HepG2 (cell line): ENCODE measurements at regions not wholly inside any gene's neighbourhood (a gene's known extent, or its start where the extent isn't known, plus 50 kb on each side); places are given as distances from the start of the nearest gene placed in this dataset.

ENCODE experiments used
- ATAC-seq: fragments of 200-7000 bp; cut with Tn5 transposase; 3 replicates; pipeline ENCODE4 v1.9.1; 2020; ENCODE audit warnings: mild to moderate bottlenecking, moderate library complexity
- BruUV-seq: library from RNA; stranded (reverse); fragments of 400-500 nt; replicated peaks from 2 replicates; lab custom pipeline; 2021; lab: Mats Ljungman, UMichigan
- CTCF ChIA-PET: fragments of 300-600 bp; formaldehyde crosslinking; extraction: SDS; loops from one replicate; lab custom pipeline; 2021; ENCODE audit warnings: low total read pairs, inconsistent platforms, low intra/inter-chr PET ratio; lab: Yijun Ruan, JAX
- POLR2A ChIA-PET: fragments of 350-600 bp; sonication (Branson Sonifier 250); formaldehyde crosslinking; loops from one replicate; lab custom pipeline; 2020; ENCODE audit warnings: antibody characterized with exemption, inconsistent platforms; lab: Yijun Ruan, JAX
- DNase-seq: peaks from one replicate; pipeline ENCODE4 v3.0.0-alpha.2; 2015; ENCODE audit warnings: low spot score
- FAIRE-seq: peaks from 3 replicates; lab custom pipeline; 2011; peaks lifted over from hg19 to GRCh38; lab: Jason Lieb, UNC
- H2AFZ ChIP-seq: one replicate; pipeline ENCODE4 v1.6.1; 2011; ENCODE audit warnings: low read length, inconsistent platforms
- H3K27ac ChIP-seq: fragments of 300-600 bp; 3 replicates; pipeline ENCODE4 v1.8.0; 2011; ENCODE audit warnings: mixed run types, mild to moderate bottlenecking, mixed read lengths, low read length, inconsistent platforms; ENCODE audit not compliant: insufficient read depth; ENCODE audit errors: extremely low read length
- H3K27me3 ChIP-seq, 2 experiments: fragments of 200-600 bp in 1 of 2; 2 replicates in 1 of 2; 3 replicates in 1 of 2; pipeline versions ENCODE4 v1.6.0 to v1.8.0; 2011; ENCODE audit warnings: low read length in 2 of 2, mild to moderate bottlenecking in 2 of 2, moderate library complexity in 2 of 2, inconsistent platforms in 1 of 2; ENCODE audit not compliant: insufficient read depth in 2 of 2, control insufficient read depth in 1 of 2
- H3K36me3 ChIP-seq, 2 experiments: fragments of 200-600 bp in 1 of 2; replicated peaks in 1 of 2; 2 replicates in 1 of 2; 3 replicates in 1 of 2; pipeline versions ENCODE4 v1.5.1 to v1.8.0; 2011; ENCODE audit warnings: low read length in 2 of 2, inconsistent platforms in 1 of 2; ENCODE audit not compliant: insufficient read depth in 2 of 2, control insufficient read depth in 1 of 2
- H3K4me1 ChIP-seq: 2 replicates; pipeline ENCODE4 v1.5.1; 2012; ENCODE audit warnings: low read length, inconsistent platforms; ENCODE audit not compliant: insufficient read depth
- H3K4me2 ChIP-seq: 2 replicates; pipeline ENCODE4 v1.6.0; 2011; ENCODE audit warnings: low read depth, low read length, inconsistent platforms
- H3K4me3 ChIP-seq, 3 experiments: fragments of 200-600 bp in 1 of 3; sonication (generic), shearing (Covaris generic) in 1 of 3; replicated peaks in 1 of 3; 2 replicates each; pipeline ENCODE4 v1.5.1; 2011 to 2016; ENCODE audit warnings: low read length in 3 of 3, inconsistent platforms in 2 of 3, low read depth in 2 of 3, mild to moderate bottlenecking in 2 of 3, control low read depth in 1 of 3, mixed read lengths in 1 of 3; ENCODE audit not compliant: insufficient read depth in 1 of 3
- H3K79me2 ChIP-seq: one replicate; pipeline ENCODE4 v1.6.1; 2011; ENCODE audit warnings: low read length, inconsistent platforms; ENCODE audit not compliant: insufficient read depth
- H3K9ac ChIP-seq: 2 replicates; pipeline ENCODE4 v1.6.0; 2011; ENCODE audit warnings: mild to moderate bottlenecking, low read depth, low read length, inconsistent platforms; ENCODE audit not compliant: insufficient read depth
- H3K9me3 ChIP-seq: 2 replicates; pipeline ENCODE4 v1.5.1; 2012; ENCODE audit warnings: mild to moderate bottlenecking, low read length
- H4K20me1 ChIP-seq: 2 replicates; pipeline ENCODE4 v1.6.0; 2011; ENCODE audit warnings: inconsistent platforms, mild to moderate bottlenecking, low read length, moderate library complexity; ENCODE audit not compliant: insufficient read depth
- HBP1 ChIP-seq: IDR thresholded peaks from 2 replicates; pipeline ENCODE4 v1.6.1; 2016; ENCODE audit warnings: low read depth, control low read depth
- HIVEP1 ChIP-seq: sonication (generic); formaldehyde crosslinking; IDR thresholded peaks from 2 replicates; pipeline ENCODE4 v1.4.0; 2020; ENCODE audit warnings: mild to moderate bottlenecking, missing genetic modification reagents
- LRRFIP1 ChIP-seq: sonication (generic); formaldehyde crosslinking; conservative IDR thresholded peaks from 2 replicates; pipeline ENCODE4 v1.4.0; 2020; ENCODE audit warnings: missing genetic modification reagents
- NCOA2 ChIP-seq: sonication (generic); formaldehyde crosslinking; IDR thresholded peaks from 2 replicates; pipeline ENCODE4 v1.8.0; 2022; ENCODE audit warnings: inconsistent platforms
- ZNF20 ChIP-seq: sonication (generic); formaldehyde crosslinking; IDR thresholded peaks from 2 replicates; pipeline ENCODE4 v1.4.0; 2020; ENCODE audit warnings: mild to moderate bottlenecking, moderate library complexity, missing genetic modification reagents
- ZNF367 ChIP-seq: sonication (generic); formaldehyde crosslinking; IDR thresholded peaks from 2 replicates; pipeline ENCODE4 v1.4.0; 2020; ENCODE audit warnings: missing genetic modification reagents, borderline replicate concordance
- ZNF430 ChIP-seq: sonication (generic); formaldehyde crosslinking; IDR thresholded peaks from 2 replicates; pipeline ENCODE4 v1.9.0; 2021; ENCODE audit warnings: mild to moderate bottlenecking, missing genetic modification reagents
- ZNF768 ChIP-seq: sonication (generic); formaldehyde crosslinking; IDR thresholded peaks from 2 replicates; pipeline ENCODE4 v1.4.0; 2020; ENCODE audit warnings: missing genetic modification reagents
- ZNF790 ChIP-seq: sonication (generic); formaldehyde crosslinking; IDR thresholded peaks from 2 replicates; pipeline ENCODE4 v1.8.0; 2022; ENCODE audit warnings: missing genetic modification reagents, mild to moderate bottlenecking, borderline replicate concordance
- WGBS: methylation state at CpG from one replicate; pipeline ENCODE4 v1.1.6; 2017; ENCODE audit warnings: low lambda C conversion rate; 5-methylcytosine and 5-hydroxymethylcytosine counted together
- in situ Hi-C: cut with HindIII; loops from 2 replicates; pipeline ENCODE4 v1.10.0; 2017; ENCODE audit warnings: low pct_unique_long_range_greater_than_20kb; ENCODE audit not compliant: extremely low pct_ligation_motif_present
- intact Hi-C: fragments of 100-400 bp; cut with micrococcal nuclease; formaldehyde crosslinking; loops from one replicate; pipeline ENCODE4 v1.10.0; 2022; ENCODE audit not compliant: unreplicated experiment
- TF ChIP-seq, protein P1 (sequence below): IDR thresholded peaks from 2 replicates; pipeline ENCODE4 v1.6.1; 2016; ENCODE audit warnings: missing genetic modification reagents, missing compliant biosample characterization
- TF ChIP-seq, protein P2 (sequence below): sonication (generic); formaldehyde crosslinking; IDR thresholded peaks from 2 replicates; pipeline ENCODE4 v1.5.0; 2020; ENCODE audit warnings: mild to moderate bottlenecking, missing genetic modification reagents
- TF ChIP-seq, protein P3 (sequence below): sonication (generic); formaldehyde crosslinking; conservative IDR thresholded peaks from 2 replicates; pipeline ENCODE4 v1.4.0; 2020; ENCODE audit warnings: missing genetic modification reagents

DNA sequence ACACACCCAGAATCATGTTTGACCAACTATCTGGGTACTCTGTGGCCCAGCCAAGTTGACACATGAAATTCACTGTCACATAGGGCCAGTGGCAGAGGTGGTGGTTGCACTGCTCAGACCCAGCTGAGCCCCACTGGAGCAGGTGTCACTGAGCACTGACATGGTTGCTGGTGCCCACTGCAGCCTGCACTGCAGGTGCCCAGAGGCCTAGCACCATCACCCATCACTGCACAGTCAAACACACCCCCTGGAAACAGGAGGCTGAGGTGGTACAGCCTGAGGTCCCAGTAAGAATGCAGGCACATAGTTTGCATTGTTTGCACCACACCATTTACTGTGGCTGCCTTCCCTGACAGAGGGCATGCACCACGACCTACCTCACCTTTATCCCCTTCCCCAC lies 278.7 kb upstream of the MGAT5 start (continued):
- TF ChIP-seq NCOA2 (no peak), ZNF20 (CRISPR knock-in tag) (no peak), ZNF790 (CRISPR knock-in tag) (no peak), ZNF768 (CRISPR knock-in tag) (no peak), ZNF367 (CRISPR knock-in tag) (no peak)
- TF ChIP-seq, protein P1, sequence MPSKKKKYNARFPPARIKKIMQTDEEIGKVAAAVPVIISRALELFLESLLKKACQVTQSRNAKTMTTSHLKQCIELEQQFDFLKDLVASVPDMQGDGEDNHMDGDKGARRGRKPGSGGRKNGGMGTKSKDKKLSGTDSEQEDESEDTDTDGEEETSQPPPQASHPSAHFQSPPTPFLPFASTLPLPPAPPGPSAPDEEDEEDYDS (CRISPR knock-in tag), result no peak
- TF ChIP-seq, all 625 proteins: peak for 0

DNA sequence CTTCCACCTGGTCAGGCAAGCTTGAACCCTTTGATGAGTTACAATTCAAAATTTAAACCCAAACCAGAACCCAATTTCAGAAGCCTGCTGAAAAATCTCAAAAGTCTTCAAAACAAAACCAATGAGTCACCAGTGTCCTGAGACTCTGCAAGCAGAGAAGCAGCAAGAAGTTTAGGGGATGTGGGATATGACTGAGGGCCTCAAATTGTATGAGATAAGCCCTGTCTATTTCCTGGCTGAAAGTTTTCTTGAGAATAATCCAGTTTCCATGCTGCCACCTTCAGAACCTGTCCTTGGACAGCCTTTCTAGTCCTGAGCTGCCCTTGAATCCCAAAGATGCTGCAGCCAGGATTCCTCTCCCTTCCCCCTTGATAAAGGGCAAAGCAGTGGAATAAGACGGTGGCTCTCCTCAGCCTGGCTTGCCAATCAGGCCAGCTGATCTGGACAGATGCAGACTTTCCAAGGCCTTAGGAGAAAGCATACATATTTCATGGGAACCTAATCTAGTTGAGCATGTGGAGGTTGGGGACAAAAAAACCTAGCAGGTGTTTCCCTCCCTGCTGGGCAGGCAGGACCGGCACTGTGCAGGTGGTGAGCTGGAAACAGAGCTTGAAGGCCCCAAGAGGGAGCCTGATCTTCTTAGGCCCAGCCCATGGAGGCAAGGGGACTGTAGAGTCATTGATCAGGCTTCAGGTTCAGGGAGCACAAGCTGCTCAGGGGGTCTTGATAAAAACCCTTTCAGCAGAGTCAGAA lies 278.0 kb upstream of the MGAT5 start:
- Histone ChIP-seq H3K9ac (no peak overlapping the region), H3K79me2 (no peaks in the 10 kb centered on the region), H3K36me3 (no peaks in the 10 kb centered on the region), H3K4me2 (no peak overlapping the region), H3K4me1 (no peaks in the 10 kb centered on the region), H3K27me3 (peaks cover 0 to 9% of the 10 kb centered on the region in 2 experiments; a peak in 2 of 5 replicates), H3K4me3 (no peak overlapping the region), H4K20me1 (no peaks in the 10 kb centered on the region), H3K9me3 (no peaks in the 10 kb centered on the region), H2AFZ (no peak overlapping the region), H3K27ac (no peak overlapping the region)
- no TSS peak for BruUV-seq
- FAIRE-seq (no peak), DNase-seq (no peak), ATAC-seq (no peak)
- in situ Hi-C loops, result no loop called here
- intact Hi-C loops, result no loop called here
- WGBS, result 6% methylated on average over 2 of the region's 2 CpGs
- ChIA-PET CTCF (no interaction called here), POLR2A (no interaction called here)
- TF ChIP-seq HBP1 (CRISPR knock-in tag), result no peak
- TF ChIP-seq, protein P2, sequence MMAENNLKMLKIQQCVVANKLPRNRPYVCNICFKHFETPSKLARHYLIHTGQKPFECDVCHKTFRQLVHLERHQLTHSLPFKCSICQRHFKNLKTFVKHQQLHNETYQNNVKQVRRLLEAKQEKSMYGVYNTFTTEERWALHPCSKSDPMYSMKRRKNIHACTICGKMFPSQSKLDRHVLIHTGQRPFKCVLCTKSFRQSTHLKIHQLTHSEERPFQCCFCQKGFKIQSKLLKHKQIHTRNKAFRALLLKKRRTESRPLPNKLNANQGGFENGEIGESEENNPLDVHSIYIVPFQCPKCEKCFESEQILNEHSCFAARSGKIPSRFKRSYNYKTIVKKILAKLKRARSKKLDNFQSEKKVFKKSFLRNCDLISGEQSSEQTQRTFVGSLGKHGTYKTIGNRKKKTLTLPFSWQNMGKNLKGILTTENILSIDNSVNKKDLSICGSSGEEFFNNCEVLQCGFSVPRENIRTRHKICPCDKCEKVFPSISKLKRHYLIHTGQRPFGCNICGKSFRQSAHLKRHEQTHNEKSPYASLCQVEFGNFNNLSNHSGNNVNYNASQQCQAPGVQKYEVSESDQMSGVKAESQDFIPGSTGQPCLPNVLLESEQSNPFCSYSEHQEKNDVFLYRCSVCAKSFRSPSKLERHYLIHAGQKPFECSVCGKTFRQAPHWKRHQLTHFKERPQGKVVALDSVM (CRISPR knock-in tag), result no peak
- no peak for TF ChIP-seq ZNF430 (CRISPR knock-in tag)
- TF ChIP-seq HIVEP1, result no peak
- no peak for TF ChIP-seq LRRFIP1
- TF ChIP-seq, protein P3, sequence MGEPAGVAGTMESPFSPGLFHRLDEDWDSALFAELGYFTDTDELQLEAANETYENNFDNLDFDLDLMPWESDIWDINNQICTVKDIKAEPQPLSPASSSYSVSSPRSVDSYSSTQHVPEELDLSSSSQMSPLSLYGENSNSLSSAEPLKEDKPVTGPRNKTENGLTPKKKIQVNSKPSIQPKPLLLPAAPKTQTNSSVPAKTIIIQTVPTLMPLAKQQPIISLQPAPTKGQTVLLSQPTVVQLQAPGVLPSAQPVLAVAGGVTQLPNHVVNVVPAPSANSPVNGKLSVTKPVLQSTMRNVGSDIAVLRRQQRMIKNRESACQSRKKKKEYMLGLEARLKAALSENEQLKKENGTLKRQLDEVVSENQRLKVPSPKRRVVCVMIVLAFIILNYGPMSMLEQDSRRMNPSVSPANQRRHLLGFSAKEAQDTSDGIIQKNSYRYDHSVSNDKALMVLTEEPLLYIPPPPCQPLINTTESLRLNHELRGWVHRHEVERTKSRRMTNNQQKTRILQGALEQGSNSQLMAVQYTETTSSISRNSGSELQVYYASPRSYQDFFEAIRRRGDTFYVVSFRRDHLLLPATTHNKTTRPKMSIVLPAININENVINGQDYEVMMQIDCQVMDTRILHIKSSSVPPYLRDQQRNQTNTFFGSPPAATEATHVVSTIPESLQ (CRISPR knock-in tag), result no peak
